ENCODE measurements at regions not wholly inside any gene's neighbourhood (a gene's known extent, or its start where the extent isn't known, plus 50 kb on each side); places are given as distances from the start of the nearest gene placed in this dataset.

DNA sequence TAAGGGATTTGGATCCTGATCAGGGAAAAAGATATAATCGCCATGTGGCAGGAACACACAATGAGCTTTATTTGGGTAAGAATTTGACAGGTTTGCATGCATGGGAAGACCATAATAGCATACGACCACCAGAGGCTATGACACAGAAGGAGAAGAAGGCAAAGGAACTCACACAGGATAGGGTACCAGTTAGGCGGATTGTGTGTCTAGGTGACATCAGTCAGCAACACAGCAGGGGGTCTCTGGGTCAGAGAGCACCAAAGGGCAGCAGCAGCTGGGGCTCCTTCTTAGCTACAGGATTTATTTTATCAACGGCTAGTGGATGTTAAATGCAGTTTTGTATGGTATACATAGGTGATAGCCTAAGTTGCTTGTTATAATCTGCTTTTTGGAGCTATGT lies 551.3 kb downstream of the KCNT2 start:
- TF ChIP-seq, protein P1, sequence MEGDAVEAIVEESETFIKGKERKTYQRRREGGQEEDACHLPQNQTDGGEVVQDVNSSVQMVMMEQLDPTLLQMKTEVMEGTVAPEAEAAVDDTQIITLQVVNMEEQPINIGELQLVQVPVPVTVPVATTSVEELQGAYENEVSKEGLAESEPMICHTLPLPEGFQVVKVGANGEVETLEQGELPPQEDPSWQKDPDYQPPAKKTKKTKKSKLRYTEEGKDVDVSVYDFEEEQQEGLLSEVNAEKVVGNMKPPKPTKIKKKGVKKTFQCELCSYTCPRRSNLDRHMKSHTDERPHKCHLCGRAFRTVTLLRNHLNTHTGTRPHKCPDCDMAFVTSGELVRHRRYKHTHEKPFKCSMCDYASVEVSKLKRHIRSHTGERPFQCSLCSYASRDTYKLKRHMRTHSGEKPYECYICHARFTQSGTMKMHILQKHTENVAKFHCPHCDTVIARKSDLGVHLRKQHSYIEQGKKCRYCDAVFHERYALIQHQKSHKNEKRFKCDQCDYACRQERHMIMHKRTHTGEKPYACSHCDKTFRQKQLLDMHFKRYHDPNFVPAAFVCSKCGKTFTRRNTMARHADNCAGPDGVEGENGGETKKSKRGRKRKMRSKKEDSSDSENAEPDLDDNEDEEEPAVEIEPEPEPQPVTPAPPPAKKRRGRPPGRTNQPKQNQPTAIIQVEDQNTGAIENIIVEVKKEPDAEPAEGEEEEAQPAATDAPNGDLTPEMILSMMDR (IDR thresholded peaks at IDR 0.05) = no peak
- no peak for TF ChIP-seq POLR2A (IDR thresholded peaks at IDR 0.05)

Data from thyroid gland (tissue), 4 donors.